NCI-H1105 treated with DMSO at 0.1 percent for 48 hours (cell line): ENCODE measurements at regions not wholly inside any gene's neighbourhood (a gene's known extent, or its start where the extent isn't known, plus 50 kb on each side); places are given as distances from the start of the nearest gene placed in this dataset.

ENCODE experiments used
- DNase-seq: peaks from one replicate; lab custom pipeline; 2025; lab: John Stamatoyannopoulos, UW

- no peak for DNase-seq
Measured at GRCh38 chr1:117260761-117261423, 50.2 kb upstream of the VTCN1 start.
